Osteocyte (in vitro differentiated cells): ENCODE measurements at regions not wholly inside any gene's neighbourhood (a gene's known extent, or its start where the extent isn't known, plus 50 kb on each side); places are given as distances from the start of the nearest gene placed in this dataset.

Source experiments
- DNase-seq: peaks from one replicate; pipeline ENCODE4 v3.0.0; 2021; ENCODE audit warnings: mixed read lengths; ENCODE audit not compliant: unreplicated experiment; ENCODE audit errors: extremely low spot score
- H3K27ac Mint-ChIP-seq: one replicate; pipeline ENCODE4 v1.8.0; 2021; ENCODE audit warnings: mild to moderate bottlenecking, mixed read lengths; ENCODE audit not compliant: unreplicated experiment
- H3K27me3 Mint-ChIP-seq: one replicate; pipeline ENCODE4 v1.8.0; 2021; ENCODE audit warnings: mixed read lengths; ENCODE audit not compliant: unreplicated experiment
- H3K36me3 Mint-ChIP-seq: one replicate; pipeline ENCODE4 v1.8.0; 2021; ENCODE audit warnings: mixed read lengths; ENCODE audit not compliant: unreplicated experiment
- H3K4me1 Mint-ChIP-seq: one replicate; pipeline ENCODE4 v1.8.0; 2021; ENCODE audit warnings: mixed read lengths; ENCODE audit not compliant: unreplicated experiment
- H3K4me3 Mint-ChIP-seq: one replicate; pipeline ENCODE4 v1.8.0; 2021; ENCODE audit warnings: mild to moderate bottlenecking, moderate library complexity, mixed read lengths; ENCODE audit not compliant: unreplicated experiment
- H3K9me3 Mint-ChIP-seq: one replicate; pipeline ENCODE4 v1.8.0; 2021; ENCODE audit warnings: mixed read lengths; ENCODE audit not compliant: unreplicated experiment
- TF ChIP-seq, protein P1 (sequence below): fragments of 200-600 bp; sonication (generic); IDR thresholded peaks from 2 replicates; pipeline ENCODE4 v1.5.0; 2021; ENCODE audit warnings: antibody characterized with exemption, mild to moderate bottlenecking, moderate library complexity

DNA sequence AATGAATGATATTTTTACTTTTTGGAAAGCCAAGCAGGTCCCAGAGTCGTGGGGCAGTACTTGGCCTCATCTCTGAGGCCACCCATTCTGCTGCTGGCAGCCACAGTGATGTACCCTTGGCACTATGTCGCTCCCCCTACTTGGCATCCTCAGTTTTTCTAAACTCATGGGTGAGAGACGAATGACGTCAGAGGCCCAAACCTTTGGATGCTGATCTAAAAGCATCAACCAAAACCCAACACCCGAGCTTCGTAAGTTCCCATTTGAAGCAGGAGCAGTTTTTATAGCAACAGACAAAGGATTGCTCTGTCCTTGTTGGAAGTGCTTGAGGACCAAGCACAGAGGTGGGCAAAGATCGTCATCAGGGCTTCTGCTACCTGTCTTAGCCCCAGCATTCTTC lies 212.9 kb downstream of the PAX1 start:
- Mint-ChIP-seq H3K4me1 (no peaks in the 10 kb centered on the region), H3K27ac (no peak overlapping the region), H3K4me3 (no peak overlapping the region), H3K27me3 (no peaks in the 10 kb centered on the region), H3K36me3 (no peaks in the 10 kb centered on the region), H3K9me3 (peaks cover 9% of the 10 kb centered on the region)
- no peak for DNase-seq
- TF ChIP-seq, protein P1, sequence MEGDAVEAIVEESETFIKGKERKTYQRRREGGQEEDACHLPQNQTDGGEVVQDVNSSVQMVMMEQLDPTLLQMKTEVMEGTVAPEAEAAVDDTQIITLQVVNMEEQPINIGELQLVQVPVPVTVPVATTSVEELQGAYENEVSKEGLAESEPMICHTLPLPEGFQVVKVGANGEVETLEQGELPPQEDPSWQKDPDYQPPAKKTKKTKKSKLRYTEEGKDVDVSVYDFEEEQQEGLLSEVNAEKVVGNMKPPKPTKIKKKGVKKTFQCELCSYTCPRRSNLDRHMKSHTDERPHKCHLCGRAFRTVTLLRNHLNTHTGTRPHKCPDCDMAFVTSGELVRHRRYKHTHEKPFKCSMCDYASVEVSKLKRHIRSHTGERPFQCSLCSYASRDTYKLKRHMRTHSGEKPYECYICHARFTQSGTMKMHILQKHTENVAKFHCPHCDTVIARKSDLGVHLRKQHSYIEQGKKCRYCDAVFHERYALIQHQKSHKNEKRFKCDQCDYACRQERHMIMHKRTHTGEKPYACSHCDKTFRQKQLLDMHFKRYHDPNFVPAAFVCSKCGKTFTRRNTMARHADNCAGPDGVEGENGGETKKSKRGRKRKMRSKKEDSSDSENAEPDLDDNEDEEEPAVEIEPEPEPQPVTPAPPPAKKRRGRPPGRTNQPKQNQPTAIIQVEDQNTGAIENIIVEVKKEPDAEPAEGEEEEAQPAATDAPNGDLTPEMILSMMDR: no peak

DNA sequence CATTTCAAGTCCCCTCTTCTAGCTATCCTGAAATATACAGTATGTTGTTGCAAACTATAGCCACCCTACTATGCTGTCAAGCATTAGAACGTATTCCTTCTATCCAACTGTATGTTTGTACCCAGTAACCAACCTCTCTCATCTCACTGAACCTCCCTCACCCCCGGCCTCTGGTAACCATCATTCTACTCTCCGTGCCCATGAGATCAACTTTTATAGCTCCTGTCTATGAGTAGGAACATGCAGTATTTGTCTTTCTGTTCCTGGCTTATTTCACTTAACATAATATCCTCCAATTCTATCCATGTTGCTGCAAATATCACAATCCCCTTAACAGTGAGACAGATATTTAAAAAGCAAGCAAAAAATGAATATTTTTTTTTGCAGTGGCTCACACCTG lies 196.9 kb downstream of the PAX1 start:
- Mint-ChIP-seq H3K36me3 (no peaks in the 10 kb centered on the region), H3K27ac (no peak overlapping the region), H3K4me1 (no peaks in the 10 kb centered on the region), H3K9me3 (peaks cover 34% of the 10 kb centered on the region), H3K4me3 (no peak overlapping the region), H3K27me3 (no peaks in the 10 kb centered on the region)
- no peak for DNase-seq
- TF ChIP-seq, protein P1: no peak

DNA sequence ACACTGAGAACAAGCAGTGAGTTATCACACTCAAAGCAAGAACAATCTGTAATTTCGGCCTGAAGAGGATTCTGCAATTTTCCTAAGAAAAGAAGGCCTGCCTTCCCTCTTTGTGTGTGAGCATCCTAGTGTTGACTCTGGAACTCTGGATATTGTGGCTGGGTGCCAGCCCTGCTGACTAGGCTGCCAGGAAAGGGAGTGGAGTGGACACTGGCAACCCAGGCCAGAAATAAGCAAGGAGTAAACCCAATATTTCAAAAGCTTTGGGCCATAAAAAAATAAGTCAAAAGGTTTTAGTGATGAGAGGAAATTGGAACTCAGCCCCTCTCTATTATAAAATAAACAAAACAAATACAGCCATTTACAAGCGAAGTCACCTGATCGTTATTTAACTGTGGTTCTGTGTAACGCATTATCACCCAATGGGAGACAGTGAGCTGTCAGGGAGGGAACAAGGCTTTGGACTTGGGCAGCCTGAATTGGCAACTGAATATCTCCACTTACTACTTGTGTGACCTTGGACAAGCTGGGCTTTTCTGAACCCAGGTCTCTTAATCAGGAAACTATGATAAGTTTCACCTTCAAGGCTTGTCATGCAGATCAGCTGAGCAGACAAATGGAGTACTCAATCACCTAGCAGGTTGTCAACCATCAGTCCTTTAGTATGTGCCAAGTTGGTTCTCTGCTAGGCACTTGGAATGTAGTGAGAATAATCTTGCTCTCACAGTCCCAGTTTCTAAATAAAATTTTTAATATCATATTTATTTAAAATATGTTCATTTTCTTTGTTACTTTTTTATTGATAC lies 196.2 kb downstream of the PAX1 start:
- no peak overlapping the region for H3K4me3 Mint-ChIP-seq
- H3K36me3 Mint-ChIP-seq: no peaks in the 10 kb centered on the region
- no peaks in the 10 kb centered on the region for H3K27me3 Mint-ChIP-seq

DNA sequence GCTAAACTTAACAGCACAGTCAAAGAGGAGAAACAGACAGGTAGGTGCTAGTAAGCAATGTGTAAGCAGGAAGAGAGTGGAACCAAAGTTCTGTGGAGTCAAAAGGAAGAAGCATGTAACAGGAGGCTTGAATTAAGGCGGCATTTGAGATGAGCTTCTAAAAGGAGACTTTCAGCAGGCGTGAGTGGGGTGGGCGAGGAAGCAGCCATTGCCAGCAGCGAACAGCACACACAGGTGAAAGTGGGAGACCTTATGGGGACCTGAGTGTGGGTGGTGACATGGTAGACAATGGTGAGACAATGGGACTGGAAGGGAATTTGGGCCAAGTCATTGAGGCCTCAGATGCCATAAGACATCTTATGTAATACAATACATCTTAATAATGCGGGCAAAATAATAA lies 195.0 kb downstream of the PAX1 start:
- Mint-ChIP-seq H3K27ac (no peak overlapping the region), H3K4me1 (no peaks in the 10 kb centered on the region), H3K9me3 (peaks cover 36% of the 10 kb centered on the region), H3K27me3 (no peaks in the 10 kb centered on the region), H3K36me3 (no peaks in the 10 kb centered on the region), H3K4me3 (no peak overlapping the region)
- TF ChIP-seq, protein P1: no peak
- no peak for DNase-seq

More for the DNA sequence above, 196.2 kb downstream of the PAX1 start:
- DNase-seq: no peak
- no peak overlapping the region for H3K27ac Mint-ChIP-seq
- H3K9me3 Mint-ChIP-seq: peaks cover 35% of the 10 kb centered on the region
- TF ChIP-seq, protein P1: no peak
- H3K4me1 Mint-ChIP-seq: no peaks in the 10 kb centered on the region

DNA sequence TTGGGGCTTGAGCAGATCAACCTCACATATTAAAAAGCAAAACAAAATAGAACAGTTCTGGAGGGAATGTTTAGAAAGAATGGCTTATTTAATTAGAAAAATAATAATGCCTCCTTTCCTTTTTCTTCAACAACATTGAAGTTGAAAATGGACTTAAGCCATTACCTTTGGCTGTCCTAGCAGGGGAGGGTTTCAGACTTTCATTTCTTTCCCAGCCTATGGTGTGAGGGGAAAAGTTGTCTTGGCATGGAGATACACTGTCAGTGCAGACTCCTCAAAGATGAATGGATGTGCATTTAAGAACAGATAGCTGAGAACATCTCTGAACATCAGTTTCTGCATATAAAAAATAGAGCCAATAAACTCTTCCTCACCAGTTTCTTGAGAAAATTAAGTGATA lies 169.5 kb downstream of the PAX1 start:
- DNase-seq: no peak
- H3K4me1 Mint-ChIP-seq: no peaks in the 10 kb centered on the region
- no peak overlapping the region for H3K27ac Mint-ChIP-seq
- H3K27me3 Mint-ChIP-seq: no peaks in the 10 kb centered on the region
- H3K36me3 Mint-ChIP-seq: no peaks in the 10 kb centered on the region
- peaks cover 48% of the 10 kb centered on the region for H3K9me3 Mint-ChIP-seq
- TF ChIP-seq, protein P1: no peak
- H3K4me3 Mint-ChIP-seq: no peak overlapping the region
